Fibroblast of lung (primary cell): ENCODE measurements at regions not wholly inside any gene's neighbourhood (a gene's known extent, or its start where the extent isn't known, plus 50 kb on each side); places are given as distances from the start of the nearest gene placed in this dataset.

Experiments
- DNase-seq, 2 donors: peaks; one replicate each; pipeline versions ENCODE4 v3.0.0 to v3.0.0-alpha.2; 2010; ENCODE audit warnings: low read depth in 2 of 2
- H2AFZ ChIP-seq: 2 replicates; pipeline ENCODE4 v1.5.1; 2012; ENCODE audit warnings: low read length, control low read depth, inconsistent platforms
- H3K27ac ChIP-seq: 2 replicates; pipeline ENCODE4 v1.5.1; 2011; ENCODE audit warnings: low read length, control low read depth; ENCODE audit not compliant: insufficient read depth
- H3K27me3 ChIP-seq: 2 replicates; pipeline ENCODE4 v1.5.1; 2011; ENCODE audit warnings: mild to moderate bottlenecking, low read length; ENCODE audit not compliant: control insufficient read depth, insufficient read depth
- H3K36me3 ChIP-seq: 2 replicates; pipeline ENCODE4 v1.5.1; 2011; ENCODE audit warnings: low read length; ENCODE audit not compliant: control insufficient read depth, insufficient read depth
- H3K4me1 ChIP-seq: 2 replicates; pipeline ENCODE4 v1.5.1; 2011; ENCODE audit warnings: low read length; ENCODE audit not compliant: control insufficient read depth, insufficient read depth; ENCODE audit errors: extremely low read depth
- H3K4me2 ChIP-seq: 2 replicates; pipeline ENCODE4 v1.5.1; 2011; ENCODE audit warnings: low read length, control low read depth; ENCODE audit not compliant: insufficient read depth; ENCODE audit errors: extremely low read depth
- H3K4me3 ChIP-seq, 4 experiments: fragments of 200-600 bp in 1 of 4; sonication (generic) in 1 of 4; replicated peaks in 1 of 4; 2 replicates each; pipeline ENCODE4 v1.5.1; 2011 to 2016; ENCODE audit warnings: low read length in 4 of 4, low read depth in 3 of 4, mild to moderate bottlenecking in 3 of 4, control low read depth in 2 of 4, inconsistent platforms in 1 of 4, mixed read lengths in 1 of 4; ENCODE audit not compliant: insufficient read depth in 1 of 4; ENCODE audit errors: control extremely low read depth in 1 of 4
- H3K79me2 ChIP-seq: 2 replicates; pipeline ENCODE4 v1.5.1; 2012; ENCODE audit warnings: mild to moderate bottlenecking, low read length, inconsistent platforms; ENCODE audit not compliant: control insufficient read depth, insufficient read depth
- H3K9ac ChIP-seq: 2 replicates; pipeline ENCODE4 v1.5.1; 2011; ENCODE audit warnings: mild to moderate bottlenecking, low read length, control low read depth; ENCODE audit not compliant: insufficient read depth
- H3K9me3 ChIP-seq: 2 replicates; pipeline ENCODE4 v1.5.1; 2012; ENCODE audit warnings: low read depth, low read length; ENCODE audit not compliant: control insufficient read depth, insufficient read depth
- H4K20me1 ChIP-seq: 2 replicates; pipeline ENCODE4 v1.5.1; 2011; ENCODE audit warnings: low read length; ENCODE audit not compliant: control insufficient read depth, insufficient read depth; ENCODE audit errors: extremely low read depth
- EZH2 ChIP-seq: IDR thresholded peaks from 2 replicates; pipeline ENCODE4 v1.5.1; 2012; ENCODE audit warnings: low read length, control low read depth, mild to moderate bottlenecking; ENCODE audit errors: missing control alignments
- TF ChIP-seq, protein P1 (sequence below), 2 donors: IDR thresholded peaks in 1 of 2; conservative IDR thresholded peaks in 1 of 2; 1 replicate in 1 of 2; 2 replicates in 1 of 2; pipeline ENCODE4 v1.5.1; 2011 to 2012; ENCODE audit warnings: low read length in 2 of 2, control low read depth in 1 of 2, inconsistent platforms in 1 of 2, low read depth in 1 of 2, mild to moderate bottlenecking in 1 of 2

- H3K27ac ChIP-seq, result no peak overlapping the region
- no peaks in the 10 kb centered on the region for H3K79me2 ChIP-seq
- no peaks in the 10 kb centered on the region for H3K9me3 ChIP-seq
- no peaks in the 10 kb centered on the region for H3K4me1 ChIP-seq
- H3K9ac ChIP-seq, result no peak overlapping the region
- no peak overlapping the region for H3K4me2 ChIP-seq
- peak in 1 of 2 donors; percentile 93 for DNase-seq
- H2AFZ ChIP-seq, result no peak overlapping the region
- no peak overlapping the region for H3K4me3 ChIP-seq
- no peaks in the 10 kb centered on the region for H3K36me3 ChIP-seq
- no peak for TF ChIP-seq EZH2
- TF ChIP-seq, protein P1, sequence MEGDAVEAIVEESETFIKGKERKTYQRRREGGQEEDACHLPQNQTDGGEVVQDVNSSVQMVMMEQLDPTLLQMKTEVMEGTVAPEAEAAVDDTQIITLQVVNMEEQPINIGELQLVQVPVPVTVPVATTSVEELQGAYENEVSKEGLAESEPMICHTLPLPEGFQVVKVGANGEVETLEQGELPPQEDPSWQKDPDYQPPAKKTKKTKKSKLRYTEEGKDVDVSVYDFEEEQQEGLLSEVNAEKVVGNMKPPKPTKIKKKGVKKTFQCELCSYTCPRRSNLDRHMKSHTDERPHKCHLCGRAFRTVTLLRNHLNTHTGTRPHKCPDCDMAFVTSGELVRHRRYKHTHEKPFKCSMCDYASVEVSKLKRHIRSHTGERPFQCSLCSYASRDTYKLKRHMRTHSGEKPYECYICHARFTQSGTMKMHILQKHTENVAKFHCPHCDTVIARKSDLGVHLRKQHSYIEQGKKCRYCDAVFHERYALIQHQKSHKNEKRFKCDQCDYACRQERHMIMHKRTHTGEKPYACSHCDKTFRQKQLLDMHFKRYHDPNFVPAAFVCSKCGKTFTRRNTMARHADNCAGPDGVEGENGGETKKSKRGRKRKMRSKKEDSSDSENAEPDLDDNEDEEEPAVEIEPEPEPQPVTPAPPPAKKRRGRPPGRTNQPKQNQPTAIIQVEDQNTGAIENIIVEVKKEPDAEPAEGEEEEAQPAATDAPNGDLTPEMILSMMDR (conservative IDR thresholded peaks at IDR 0.05 in 1 of 2, IDR thresholded peaks at IDR 0.05 in 1 of 2; ENCODE audit: low read depth in 1 of 2, low read length in 2 of 2), result peak in 1 of 2 donors; percentile 4
- H3K27me3 ChIP-seq, result no peaks in the 10 kb centered on the region
- no peaks in the 10 kb centered on the region for H4K20me1 ChIP-seq
These were observed 290.9 kb downstream of the BTG1 start for GRCh38 chr12:91854725-91855124.

- no peaks in the 10 kb centered on the region for H3K4me1 ChIP-seq
- no peaks in the 10 kb centered on the region for H4K20me1 ChIP-seq
- no peaks in the 10 kb centered on the region for H3K9me3 ChIP-seq
- no peak overlapping the region for H3K4me3 ChIP-seq
- DNase-seq, result no peak
- H3K27me3 ChIP-seq, result no peaks in the 10 kb centered on the region
- no peak overlapping the region for H3K27ac ChIP-seq
- TF ChIP-seq EZH2, result no peak
- TF ChIP-seq, protein P1 (conservative IDR thresholded peaks at IDR 0.05 in 1 of 2, IDR thresholded peaks at IDR 0.05 in 1 of 2; ENCODE audit: low read depth in 1 of 2, low read length in 2 of 2), result no peak
- H2AFZ ChIP-seq, result no peak overlapping the region
- H3K36me3 ChIP-seq, result no peaks in the 10 kb centered on the region
- H3K4me2 ChIP-seq, result no peak overlapping the region
- no peak overlapping the region for H3K9ac ChIP-seq
- H3K79me2 ChIP-seq, result no peaks in the 10 kb centered on the region
These were observed 292.1 kb downstream of the BTG1 start for GRCh38 chr12:91853350-91854127.

DNA sequence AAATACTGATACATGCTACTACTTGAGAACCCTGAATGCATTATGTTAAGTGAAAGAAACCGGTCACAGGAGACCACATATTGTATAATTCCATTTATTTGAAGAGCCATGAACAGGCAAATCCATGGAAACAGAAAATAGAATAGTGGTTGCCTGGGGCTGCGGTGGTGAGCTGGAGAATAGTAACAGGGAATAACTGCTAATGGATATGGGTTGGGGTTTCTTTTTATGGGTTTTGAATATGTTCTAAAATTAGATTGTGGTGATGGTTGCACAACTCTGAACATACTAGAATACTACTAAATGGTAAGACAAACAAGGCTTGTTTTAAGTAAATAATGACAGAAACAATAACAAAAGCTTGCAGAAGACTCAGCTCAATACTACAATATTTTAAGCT, 293.0 kb downstream of the BTG1 start:
- TF ChIP-seq, protein P1 (conservative IDR thresholded peaks at IDR 0.05 in 1 of 2, IDR thresholded peaks at IDR 0.05 in 1 of 2; ENCODE audit: low read depth in 1 of 2, low read length in 2 of 2), result no peak
- no peak for TF ChIP-seq EZH2
- DNase-seq, result peak in 1 of 2 donors; percentile 65
- Histone ChIP-seq H4K20me1 (no peaks in the 10 kb centered on the region), H3K36me3 (no peaks in the 10 kb centered on the region), H3K4me2 (no peak overlapping the region), H3K9ac (no peak overlapping the region), H3K9me3 (no peaks in the 10 kb centered on the region), H3K79me2 (no peaks in the 10 kb centered on the region), H3K27ac (no peak overlapping the region), H3K27me3 (no peaks in the 10 kb centered on the region), H3K4me3 (no peak overlapping the region), H3K4me1 (no peaks in the 10 kb centered on the region), H2AFZ (no peak overlapping the region)
